ENCODE measurements at regions not wholly inside any gene's neighbourhood (a gene's known extent, or its start where the extent isn't known, plus 50 kb on each side); places are given as distances from the start of the nearest gene placed in this dataset.

GRCh38 chr16:65601781-65602180, 479.9 kb upstream of the CDH11 start:
- no peak for TF ChIP-seq CTCF (IDR thresholded peaks at IDR 0.05 in 2 of 3, conservative IDR thresholded peaks at IDR 0.05 in 1 of 3; ENCODE audit: borderline replicate concordance in 1 of 3, insufficient read depth in 1 of 3, low read depth in 2 of 3, low read length in 2 of 3)
- no peak for TF ChIP-seq ZFX (IDR thresholded peaks at IDR 0.05)
- TF ChIP-seq ZNF274 (IDR thresholded peaks at IDR 0.05; ENCODE audit: low read depth, low read length): no peak
- no peak for TF ChIP-seq JUND (IDR thresholded peaks at IDR 0.05)
- no peak for TF ChIP-seq POLR2A (IDR thresholded peaks at IDR 0.05; ENCODE audit: borderline replicate concordance, extremely low read depth, insufficient read depth, insufficient read length)
